Muscle layer of colon (tissue), 2 donors: ENCODE measurements at regions not wholly inside any gene's neighbourhood (a gene's known extent, or its start where the extent isn't known, plus 50 kb on each side); places are given as distances from the start of the nearest gene placed in this dataset.
"Not testable (repeated sequence)": the region's sequence is repeated elsewhere in the genome, so short reads cannot be mapped to it uniquely, and the experiment has no call there.

Experiments used
- H3K27ac ChIP-seq: one replicate; pipeline ENCODE4 v1.7.0; 2013; ENCODE audit warnings: low read depth, mild to moderate bottlenecking, low read length, moderate library complexity
- H3K27me3 ChIP-seq, 2 donors: one replicate each; pipeline ENCODE4 v1.7.0; 2013; ENCODE audit warnings: low read length in 2 of 2, mild to moderate bottlenecking in 2 of 2; ENCODE audit not compliant: insufficient read depth in 2 of 2, control insufficient read depth in 1 of 2
- H3K36me3 ChIP-seq: one replicate; pipeline ENCODE4 v1.7.0; 2013; ENCODE audit warnings: mild to moderate bottlenecking, low read length; ENCODE audit not compliant: insufficient read depth
- H3K4me1 ChIP-seq: one replicate; pipeline ENCODE4 v1.7.0; 2013; ENCODE audit warnings: mild to moderate bottlenecking, low read length; ENCODE audit not compliant: insufficient read depth
- H3K4me3 ChIP-seq, 2 donors: one replicate each; pipeline ENCODE4 v1.7.0; 2013; ENCODE audit warnings: low read length in 2 of 2, low read depth in 1 of 2, mild to moderate bottlenecking in 1 of 2, moderate library complexity in 1 of 2
- H3K9ac ChIP-seq: one replicate; pipeline ENCODE4 v1.7.0; 2013; ENCODE audit warnings: low read length
- H3K9me3 ChIP-seq: one replicate; pipeline ENCODE4 v1.7.0; 2013; ENCODE audit warnings: mild to moderate bottlenecking, low read length
- donor health status: abdominal sarcoma.
- donor health status: Adenocarcinoma of cecum.

DNA sequence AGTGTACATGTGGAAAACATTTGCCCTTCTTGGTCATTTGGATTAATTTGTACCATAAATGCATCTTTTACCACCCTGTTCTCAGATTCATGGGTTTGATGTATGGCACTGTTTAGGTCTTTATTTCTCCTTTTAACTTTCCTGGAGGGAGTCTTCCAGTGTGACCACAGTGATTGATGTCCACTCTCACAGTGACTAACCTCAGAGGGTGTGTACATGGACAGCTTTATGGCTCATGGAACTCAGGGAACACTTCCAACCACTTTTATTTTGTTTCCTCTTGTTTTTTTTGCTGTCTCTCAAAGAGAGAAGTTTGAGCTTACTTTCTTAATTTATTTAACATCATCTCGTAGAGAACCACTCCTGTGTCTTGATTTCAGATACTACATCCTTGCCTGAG is 489.8 kb upstream of the CHD1 start:
- not testable (repeated sequence) for H3K27ac ChIP-seq, H3K27me3 ChIP-seq, H3K9me3 ChIP-seq, H3K4me1 ChIP-seq, H3K9ac ChIP-seq, H3K36me3 ChIP-seq, H3K4me3 ChIP-seq

DNA sequence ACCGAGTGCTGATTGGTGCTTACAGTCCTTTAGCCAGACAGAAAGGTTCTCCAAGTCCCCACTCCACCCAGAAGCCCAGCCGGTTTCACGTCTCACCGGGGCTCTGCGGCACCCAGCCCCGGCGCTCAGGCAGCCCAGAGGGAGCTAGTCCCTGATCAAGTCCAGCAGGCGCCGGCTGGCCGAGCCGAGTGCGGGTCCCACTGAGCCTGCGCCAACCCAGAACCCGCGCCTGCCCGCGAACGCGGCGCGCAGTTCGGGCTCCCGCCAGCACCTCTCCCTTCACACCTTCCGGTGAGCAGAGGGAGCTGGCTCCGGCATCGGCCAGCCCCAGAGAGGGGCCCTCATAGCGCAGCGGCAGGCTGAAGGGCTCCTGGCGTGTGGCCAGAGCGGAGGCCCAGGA is 481.6 kb upstream of the CHD1 start:
- H3K4me3 ChIP-seq, H3K27me3 ChIP-seq, H3K9ac ChIP-seq: not testable (repeated sequence)

DNA sequence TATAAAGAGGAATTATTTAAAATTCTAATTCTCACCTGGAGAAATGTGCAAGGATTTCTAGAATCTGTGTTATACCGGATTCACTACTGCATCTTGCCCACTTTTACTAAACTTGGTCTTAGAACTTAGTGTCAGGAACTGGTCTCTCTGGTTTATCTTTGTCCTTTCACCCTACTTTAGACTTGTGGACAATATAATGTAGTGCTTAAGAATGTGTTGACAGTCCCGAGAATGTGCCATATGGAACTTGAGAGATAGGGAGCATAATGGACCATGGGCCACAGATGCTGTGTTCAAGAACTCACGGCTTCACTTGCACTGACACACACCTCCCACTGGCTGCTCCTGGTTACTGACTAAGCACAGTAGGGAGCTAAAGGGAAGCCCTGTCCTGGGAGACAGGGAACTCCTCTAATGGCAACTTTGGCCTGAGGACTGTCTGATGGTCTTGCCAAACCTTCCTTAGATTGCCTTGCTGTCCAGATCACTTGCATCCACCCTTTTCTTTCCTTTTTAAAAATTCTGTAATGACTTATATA is 476.0 kb upstream of the CHD1 start:
- not testable (repeated sequence) for H3K4me3 ChIP-seq, H3K27me3 ChIP-seq, H3K36me3 ChIP-seq, H3K9me3 ChIP-seq, H3K27ac ChIP-seq, H3K9ac ChIP-seq, H3K4me1 ChIP-seq

More for the DNA sequence above, 481.6 kb upstream of the CHD1 start:
- not testable (repeated sequence) for H3K4me1 ChIP-seq, H3K27ac ChIP-seq, H3K36me3 ChIP-seq, H3K9me3 ChIP-seq

DNA sequence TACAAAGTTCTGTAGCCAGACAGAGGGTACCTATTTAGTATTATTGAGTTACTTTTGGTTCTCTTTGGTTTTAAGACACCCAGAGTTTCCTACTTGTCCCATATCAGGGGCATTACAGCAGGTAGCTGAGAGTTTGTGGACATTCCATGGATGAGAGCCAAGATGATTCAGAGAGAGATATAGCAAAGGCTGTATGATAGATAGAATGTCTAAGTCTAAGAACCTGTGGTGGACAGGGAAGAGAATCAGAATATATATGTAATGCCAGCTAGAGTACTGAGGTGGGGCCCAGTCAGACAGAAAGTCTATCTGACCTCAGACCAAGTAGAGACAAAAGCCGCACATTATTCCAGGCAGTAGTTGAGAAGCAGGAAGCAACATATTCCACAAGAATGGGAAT is 471.8 kb upstream of the CHD1 start:
- H3K4me3 ChIP-seq, H3K36me3 ChIP-seq, H3K27me3 ChIP-seq, H3K27ac ChIP-seq, H3K4me1 ChIP-seq, H3K9ac ChIP-seq, H3K9me3 ChIP-seq: not testable (repeated sequence)

DNA sequence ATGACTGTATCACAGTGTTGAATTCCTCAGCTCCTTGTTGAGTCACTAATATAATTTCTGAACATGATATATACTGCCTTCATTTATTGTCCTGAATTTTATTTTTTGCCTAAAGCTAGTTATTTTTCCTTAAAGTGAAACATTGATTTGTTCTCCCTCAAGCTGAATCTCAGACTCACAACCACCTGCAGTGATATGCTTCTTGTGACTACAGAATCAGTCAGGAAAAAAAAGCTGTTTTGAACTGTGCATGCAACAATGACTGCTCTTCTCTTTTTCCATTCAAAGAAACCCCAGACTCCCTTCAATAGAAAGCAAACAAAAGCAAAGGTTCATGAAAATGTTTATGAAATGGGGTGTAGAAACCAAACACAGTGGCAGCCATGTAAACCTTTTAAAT is 470.2 kb upstream of the CHD1 start:
- Histone ChIP-seq H3K9ac (no peak overlapping the region), H3K4me1 (no peaks in the 10 kb centered on the region), H3K9me3 (no peaks in the 10 kb centered on the region), H3K27me3 (no peaks in the 10 kb centered on the region), H3K27ac (no peak overlapping the region), H3K4me3 (no peak overlapping the region), H3K36me3 (no peaks in the 10 kb centered on the region)

DNA sequence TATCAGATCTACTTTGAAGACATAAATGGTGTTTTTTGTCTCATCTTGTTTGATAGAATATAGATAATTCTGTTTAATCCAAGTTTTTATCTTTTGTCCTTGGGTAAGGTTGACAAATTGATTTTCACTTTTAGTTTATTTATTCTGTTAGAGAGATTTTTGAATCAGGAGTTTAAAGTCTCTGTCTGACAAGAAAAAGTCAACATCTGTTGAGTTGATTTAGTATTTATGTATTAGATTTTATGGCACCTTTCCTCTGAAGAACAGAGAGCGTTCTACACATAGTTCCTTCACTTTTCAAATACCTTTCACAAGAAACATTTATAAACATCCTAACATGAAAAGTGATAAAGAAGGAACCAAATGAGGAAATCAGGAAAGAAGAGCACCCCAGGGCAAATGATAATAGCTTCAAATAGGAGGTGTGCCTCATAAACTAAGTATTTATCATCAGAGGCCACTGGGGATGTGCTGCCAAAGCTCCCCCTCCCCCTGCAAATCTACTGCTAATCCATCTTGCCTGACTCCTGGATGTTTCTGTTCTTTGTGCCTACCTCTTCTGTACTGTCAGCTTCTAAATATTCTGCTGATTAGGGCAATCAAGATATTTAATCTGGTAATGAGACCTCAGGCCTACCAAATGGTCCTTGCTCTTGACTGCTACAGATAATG is 457.7 kb upstream of the CHD1 start:
- Histone ChIP-seq H3K9ac (no peak overlapping the region), H3K27ac (no peak overlapping the region), H3K4me3 (no peak overlapping the region), H3K4me1 (peaks cover 4% of the 10 kb centered on the region), H3K36me3 (no peaks in the 10 kb centered on the region), H3K27me3 (no peaks in the 10 kb centered on the region), H3K9me3 (peaks cover 5% of the 10 kb centered on the region)

DNA sequence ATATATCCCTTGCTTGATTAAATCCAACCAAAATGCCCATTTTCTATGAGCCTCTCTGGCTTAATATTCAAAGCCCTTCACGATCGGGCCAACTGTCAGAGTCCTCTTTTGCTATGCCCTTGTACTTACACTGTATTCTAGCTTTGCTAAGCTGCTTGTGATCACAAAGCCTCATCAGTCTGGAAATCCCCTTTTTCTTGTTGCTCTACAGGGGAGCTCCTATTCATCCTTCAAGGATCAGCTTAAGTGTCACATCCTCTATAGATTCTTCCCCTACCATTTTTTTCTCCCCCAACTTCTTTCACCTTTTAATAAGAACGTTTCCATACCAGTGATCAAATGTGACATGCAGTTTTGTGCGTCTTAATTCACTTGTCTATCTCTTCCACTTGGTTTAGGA is 450.4 kb upstream of the CHD1 start:
- H3K36me3 ChIP-seq = no peaks in the 10 kb centered on the region
- no peaks in the 10 kb centered on the region for H3K27me3 ChIP-seq
- H3K9me3 ChIP-seq = peaks cover 5% of the 10 kb centered on the region
- H3K27ac ChIP-seq = no peak overlapping the region
- no peak overlapping the region for H3K4me3 ChIP-seq
- H3K9ac ChIP-seq = no peak overlapping the region
- no peaks in the 10 kb centered on the region for H3K4me1 ChIP-seq

DNA sequence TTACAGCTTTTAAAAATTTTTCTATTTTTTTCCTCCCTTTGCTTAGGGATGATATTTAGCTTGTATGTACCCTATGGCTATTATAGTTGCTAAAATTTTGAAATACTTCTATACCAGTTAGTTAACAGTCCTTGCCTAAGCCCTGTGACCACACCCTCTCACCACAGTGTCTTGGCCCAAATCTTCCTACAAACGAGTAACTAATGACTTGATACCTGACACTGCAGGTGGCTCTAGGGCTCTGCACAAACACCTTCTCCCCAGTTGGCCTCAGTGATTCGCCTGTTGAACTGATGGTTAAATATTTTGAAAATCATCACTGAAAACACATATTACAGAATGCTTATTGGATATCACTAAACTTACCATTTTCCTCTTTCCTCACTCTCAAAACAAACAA is 449.6 kb upstream of the CHD1 start:
- no peak overlapping the region for H3K9ac ChIP-seq
- H3K27me3 ChIP-seq = no peaks in the 10 kb centered on the region
- H3K4me3 ChIP-seq = no peak overlapping the region
- H3K36me3 ChIP-seq = no peaks in the 10 kb centered on the region
- no peak overlapping the region for H3K27ac ChIP-seq
- H3K4me1 ChIP-seq = no peaks in the 10 kb centered on the region
- no peaks in the 10 kb centered on the region for H3K9me3 ChIP-seq

DNA sequence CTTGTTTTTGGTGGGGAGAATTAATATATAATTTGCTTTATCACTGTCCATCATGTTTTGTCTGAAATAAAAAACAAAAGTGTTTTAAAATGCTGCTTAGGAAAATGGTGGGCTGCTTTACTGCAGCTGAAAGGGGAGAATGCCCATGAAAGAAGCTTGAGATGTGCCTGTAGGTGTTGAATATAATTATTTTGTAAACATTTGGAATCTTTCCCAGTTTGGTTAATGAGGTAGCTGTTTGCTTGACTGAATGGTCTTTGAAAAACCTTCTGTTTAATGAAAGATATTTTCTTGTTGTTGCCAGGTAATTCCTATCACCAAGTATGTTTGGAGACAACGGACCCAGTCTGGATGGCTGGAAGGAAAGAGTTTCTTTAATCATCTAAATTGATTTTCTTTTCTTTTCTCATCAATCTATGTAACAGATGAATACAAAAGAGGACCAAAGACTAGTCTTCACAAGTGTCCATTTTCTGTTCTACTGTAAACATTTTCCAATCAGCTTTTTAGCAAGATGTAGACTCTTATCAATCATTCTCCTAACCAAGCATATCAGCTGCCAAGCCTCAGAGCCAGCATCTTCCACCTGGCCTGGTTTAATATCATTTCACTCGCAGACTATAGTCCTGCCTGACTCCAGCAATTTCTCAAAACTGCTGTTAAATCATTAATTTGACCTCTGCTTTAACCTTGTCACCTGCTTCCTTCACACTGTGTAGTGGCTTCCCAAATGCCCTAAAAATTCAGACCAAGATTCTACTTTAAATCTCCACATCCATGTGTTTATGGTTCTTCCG is 441.2 kb upstream of the CHD1 start:
- H3K27me3 ChIP-seq = no peaks in the 10 kb centered on the region
- H3K4me1 ChIP-seq = no peaks in the 10 kb centered on the region
- H3K36me3 ChIP-seq = no peaks in the 10 kb centered on the region
- H3K27ac ChIP-seq = no peak overlapping the region
- H3K9me3 ChIP-seq = no peaks in the 10 kb centered on the region
- H3K4me3 ChIP-seq = no peak overlapping the region
- no peak overlapping the region for H3K9ac ChIP-seq

DNA sequence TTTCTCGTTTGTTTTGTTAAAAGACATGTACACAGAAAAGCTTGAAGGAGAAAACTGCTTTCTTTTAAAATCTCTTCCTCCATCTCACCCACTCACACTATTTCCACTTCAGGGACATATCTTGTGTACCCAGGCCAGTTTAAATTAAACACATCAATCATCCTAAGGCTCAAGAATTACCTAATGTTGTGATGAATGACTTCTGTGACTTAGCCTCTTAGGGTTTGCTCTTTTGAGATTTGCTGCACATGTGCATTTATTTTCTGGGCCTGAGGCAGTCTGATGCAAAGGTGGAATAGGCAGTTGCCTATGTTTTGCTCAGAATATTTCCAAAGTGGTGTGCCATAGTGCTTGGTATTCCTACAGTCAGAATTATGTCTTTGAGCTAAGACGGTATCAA is 439.9 kb upstream of the CHD1 start:
- H3K36me3 ChIP-seq = no peaks in the 10 kb centered on the region
- H3K9me3 ChIP-seq = no peaks in the 10 kb centered on the region
- H3K4me3 ChIP-seq = no peak overlapping the region
- H3K9ac ChIP-seq = no peak overlapping the region
- no peaks in the 10 kb centered on the region for H3K4me1 ChIP-seq
- H3K27ac ChIP-seq = no peak overlapping the region
- H3K27me3 ChIP-seq = no peaks in the 10 kb centered on the region

DNA sequence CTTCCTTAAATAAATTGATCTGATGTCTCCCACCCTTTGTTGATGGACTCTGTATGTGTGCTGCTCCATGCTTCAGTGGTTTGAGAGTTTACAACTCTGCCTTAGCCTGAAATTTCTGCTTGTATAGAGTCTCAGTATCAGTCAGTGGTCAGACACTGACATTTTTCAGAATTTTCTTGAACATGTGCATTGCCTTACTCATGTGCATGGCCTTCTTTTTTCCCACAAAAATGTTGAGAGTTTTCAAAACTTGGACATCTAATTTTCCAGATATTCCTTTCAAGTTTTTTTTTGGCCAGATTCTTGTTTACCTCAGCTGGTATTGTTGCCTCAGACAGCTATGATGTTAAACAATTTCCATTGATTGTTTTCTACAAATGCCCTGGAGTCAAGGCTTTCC is 427.1 kb upstream of the CHD1 start:
- H3K9me3 ChIP-seq = no peaks in the 10 kb centered on the region
- H3K27ac ChIP-seq = no peak overlapping the region
- no peak overlapping the region for H3K4me3 ChIP-seq
- H3K4me1 ChIP-seq = no peaks in the 10 kb centered on the region
- H3K27me3 ChIP-seq = no peaks in the 10 kb centered on the region
- no peak overlapping the region for H3K9ac ChIP-seq
- H3K36me3 ChIP-seq = no peaks in the 10 kb centered on the region

DNA sequence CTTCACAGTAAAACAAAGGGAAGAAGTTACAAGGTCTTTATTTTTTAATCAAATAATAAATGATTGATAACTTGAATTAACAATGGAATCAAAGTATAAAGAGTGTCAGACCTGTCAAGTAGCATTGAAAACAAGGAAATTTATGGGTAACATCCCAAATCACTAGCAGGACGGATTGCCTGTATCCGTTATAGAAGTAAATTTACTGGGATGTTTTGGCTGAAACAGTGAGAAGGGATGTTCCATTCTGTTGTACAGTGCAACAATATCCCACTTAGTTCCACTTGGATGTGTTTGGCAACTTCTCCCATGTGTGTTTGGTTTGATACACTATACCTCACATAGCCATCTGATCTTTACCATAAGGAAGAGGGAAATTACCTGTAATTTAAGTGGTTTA is 421.0 kb upstream of the CHD1 start:
- Histone ChIP-seq H3K27me3 (no peaks in the 10 kb centered on the region), H3K4me1 (no peaks in the 10 kb centered on the region), H3K36me3 (no peaks in the 10 kb centered on the region), H3K4me3 (no peak overlapping the region), H3K9ac (no peak overlapping the region), H3K9me3 (no peaks in the 10 kb centered on the region), H3K27ac (no peak overlapping the region)
